ENCODE measurements at regions not wholly inside any gene's neighbourhood (a gene's known extent, or its start where the extent isn't known, plus 50 kb on each side); places are given as distances from the start of the nearest gene placed in this dataset.

GRCh38 chrX:113136836-113137235 is 296.2 kb upstream of the AMOT start:
- TF ChIP-seq, protein P1, sequence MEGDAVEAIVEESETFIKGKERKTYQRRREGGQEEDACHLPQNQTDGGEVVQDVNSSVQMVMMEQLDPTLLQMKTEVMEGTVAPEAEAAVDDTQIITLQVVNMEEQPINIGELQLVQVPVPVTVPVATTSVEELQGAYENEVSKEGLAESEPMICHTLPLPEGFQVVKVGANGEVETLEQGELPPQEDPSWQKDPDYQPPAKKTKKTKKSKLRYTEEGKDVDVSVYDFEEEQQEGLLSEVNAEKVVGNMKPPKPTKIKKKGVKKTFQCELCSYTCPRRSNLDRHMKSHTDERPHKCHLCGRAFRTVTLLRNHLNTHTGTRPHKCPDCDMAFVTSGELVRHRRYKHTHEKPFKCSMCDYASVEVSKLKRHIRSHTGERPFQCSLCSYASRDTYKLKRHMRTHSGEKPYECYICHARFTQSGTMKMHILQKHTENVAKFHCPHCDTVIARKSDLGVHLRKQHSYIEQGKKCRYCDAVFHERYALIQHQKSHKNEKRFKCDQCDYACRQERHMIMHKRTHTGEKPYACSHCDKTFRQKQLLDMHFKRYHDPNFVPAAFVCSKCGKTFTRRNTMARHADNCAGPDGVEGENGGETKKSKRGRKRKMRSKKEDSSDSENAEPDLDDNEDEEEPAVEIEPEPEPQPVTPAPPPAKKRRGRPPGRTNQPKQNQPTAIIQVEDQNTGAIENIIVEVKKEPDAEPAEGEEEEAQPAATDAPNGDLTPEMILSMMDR (IDR thresholded peaks at IDR 0.05; ENCODE audit: insufficient read depth, low read depth, low read length), result no peak
- Histone ChIP-seq H3K36me3 (ENCODE audit: control insufficient read depth, insufficient read depth, low read length) (no peaks in the 10 kb centered on the region), H3K4me3 (ENCODE audit: low read depth, low read length) (no peak overlapping the region), H3K27me3 (ENCODE audit: control insufficient read depth, insufficient read depth, low read length) (no peaks in the 10 kb centered on the region)
- CTCF ChIA-PET, result no interaction called here
- POLR2A ChIA-PET, result no interaction called here
- no peak for DNase-seq (ENCODE audit: low read depth)

DNA sequence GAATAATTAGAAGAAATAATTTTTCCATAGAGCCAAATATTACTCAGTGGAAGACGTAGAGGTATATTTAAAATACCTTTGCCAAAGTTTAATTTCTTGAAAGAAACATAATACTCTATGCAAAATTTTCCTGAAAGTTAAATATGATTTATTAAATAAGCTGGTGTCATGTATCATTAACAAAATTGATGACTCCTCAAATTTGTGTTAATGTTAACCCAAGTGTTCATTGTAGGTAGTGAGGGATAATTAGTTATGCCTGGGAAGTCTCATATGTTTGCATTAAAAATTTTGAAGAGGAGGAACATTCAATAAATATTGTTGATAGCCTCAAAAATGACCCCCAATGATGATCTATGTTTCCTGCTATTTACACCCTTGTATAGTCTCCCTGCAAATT is 292.7 kb upstream of the AMOT start:
- no peaks in the 10 kb centered on the region for H3K27me3 ChIP-seq (ENCODE audit: control insufficient read depth, insufficient read depth, low read length)
- ChIA-PET CTCF (no interaction called here), POLR2A (no interaction called here)
- TF ChIP-seq, protein P1 (IDR thresholded peaks at IDR 0.05; ENCODE audit: insufficient read depth, low read depth, low read length), result no peak
- no peak overlapping the region for H3K4me3 ChIP-seq (ENCODE audit: low read depth, low read length)
- no peak for DNase-seq (ENCODE audit: low read depth)
- no peaks in the 10 kb centered on the region for H3K36me3 ChIP-seq (ENCODE audit: control insufficient read depth, insufficient read depth, low read length)

- TF ChIP-seq, protein P1 (IDR thresholded peaks at IDR 0.05; ENCODE audit: insufficient read depth, low read depth, low read length), result no peak
- CTCF ChIA-PET, result no interaction called here
- no peak for DNase-seq (ENCODE audit: low read depth)
- H3K36me3 ChIP-seq (ENCODE audit: control insufficient read depth, insufficient read depth, low read length), result no peaks in the 10 kb centered on the region
- H3K4me3 ChIP-seq (ENCODE audit: low read depth, low read length), result no peak overlapping the region
- no peaks in the 10 kb centered on the region for H3K27me3 ChIP-seq (ENCODE audit: control insufficient read depth, insufficient read depth, low read length)
- POLR2A ChIA-PET, result no interaction called here
Measured at GRCh38 chrX:113124693-113125092, 284.1 kb upstream of the AMOT start.

- no peak for DNase-seq (ENCODE audit: low read depth)
- ChIA-PET POLR2A (no interaction called here), CTCF (no interaction called here)
- Histone ChIP-seq H3K36me3 (ENCODE audit: control insufficient read depth, insufficient read depth, low read length) (no peaks in the 10 kb centered on the region), H3K4me3 (ENCODE audit: low read depth, low read length) (no peak overlapping the region), H3K27me3 (ENCODE audit: control insufficient read depth, insufficient read depth, low read length) (no peaks in the 10 kb centered on the region)
- TF ChIP-seq, protein P1 (IDR thresholded peaks at IDR 0.05; ENCODE audit: insufficient read depth, low read depth, low read length), result no peak
Measured at GRCh38 chrX:113075521-113075920, 234.9 kb upstream of the AMOT start.

DNA sequence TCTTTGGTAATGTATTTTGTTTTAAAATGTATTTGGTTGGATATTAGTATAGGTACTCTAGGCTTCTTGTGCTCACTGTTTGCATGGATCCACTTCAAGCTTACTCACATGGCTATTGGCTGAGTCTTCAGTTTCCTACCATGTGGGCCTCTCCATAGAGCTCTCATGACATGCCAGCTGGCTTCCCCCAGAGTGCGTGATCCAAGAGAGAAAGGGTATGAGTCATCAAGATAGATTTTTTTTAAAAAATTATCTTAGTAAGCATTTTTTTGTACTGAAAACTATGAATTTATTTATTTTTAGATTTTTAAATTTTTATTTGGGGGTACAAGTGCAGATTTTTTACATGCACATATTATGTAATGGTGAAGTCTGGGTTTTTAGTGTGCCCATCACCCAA is 219.1 kb upstream of the AMOT start:
- Histone ChIP-seq H3K36me3 (ENCODE audit: control insufficient read depth, insufficient read depth, low read length) (no peaks in the 10 kb centered on the region), H3K4me3 (ENCODE audit: low read depth, low read length) (no peak overlapping the region), H3K27me3 (ENCODE audit: control insufficient read depth, insufficient read depth, low read length) (no peaks in the 10 kb centered on the region)
- DNase-seq (ENCODE audit: low read depth), result no peak
- ChIA-PET CTCF (no interaction called here), POLR2A (no interaction called here)
- TF ChIP-seq, protein P1 (IDR thresholded peaks at IDR 0.05; ENCODE audit: insufficient read depth, low read depth, low read length), result no peak
